HL-60 (cell line): ENCODE measurements at regions not wholly inside any gene's neighbourhood (a gene's known extent, or its start where the extent isn't known, plus 50 kb on each side); places are given as distances from the start of the nearest gene placed in this dataset.

ENCODE experiments used
- DNase-seq, 2 experiments: peaks; one replicate each; pipeline ENCODE4 v3.0.0-alpha.2; 2010 to 2020; ENCODE audit warnings: low read depth in 1 of 2, low spot score in 1 of 2
- H3K27ac ChIP-seq: fragments of 250-450 bp; sonication (Bioruptor Pico); replicated peaks from 2 replicates; pipeline ENCODE4 v1.5.1; 2020; ENCODE audit warnings: mild to moderate bottlenecking, moderate library complexity
- H3K27me3 ChIP-seq: fragments of 250-450 bp; sonication (Bioruptor Pico); 2 replicates; pipeline ENCODE4 v1.5.1; 2021; ENCODE audit warnings: mild to moderate bottlenecking, moderate library complexity; ENCODE audit not compliant: insufficient read depth, poor library complexity, severe bottlenecking
- H3K4me3 ChIP-seq: replicated peaks from 2 replicates; pipeline ENCODE4 v1.5.1; 2011; ENCODE audit warnings: mild to moderate bottlenecking, control low read depth, low read length; ENCODE audit not compliant: insufficient read depth
- GABPA ChIP-seq: IDR thresholded peaks from 2 replicates; pipeline ENCODE4 v1.6.1; 2012; ENCODE audit warnings: low read depth
- POLR2AphosphoS5 ChIP-seq: IDR thresholded peaks from 2 replicates; pipeline ENCODE4 v1.6.1; 2012; ENCODE audit warnings: low read depth
- SPI1 ChIP-seq: IDR thresholded peaks from 2 replicates; pipeline ENCODE4 v1.6.1; 2012; ENCODE audit warnings: low read depth, mild to moderate bottlenecking, borderline replicate concordance
- TF ChIP-seq, protein P1 (sequence below): IDR thresholded peaks from 2 replicates; pipeline ENCODE4 v1.6.1; 2012; ENCODE audit warnings: low read depth; ENCODE audit not compliant: insufficient replicate concordance
- TF ChIP-seq, protein P2 (sequence below): IDR thresholded peaks from one replicate; pipeline ENCODE4 v1.5.1; 2011; ENCODE audit warnings: low read length, control low read depth, inconsistent platforms; ENCODE audit not compliant: insufficient read depth

DNA sequence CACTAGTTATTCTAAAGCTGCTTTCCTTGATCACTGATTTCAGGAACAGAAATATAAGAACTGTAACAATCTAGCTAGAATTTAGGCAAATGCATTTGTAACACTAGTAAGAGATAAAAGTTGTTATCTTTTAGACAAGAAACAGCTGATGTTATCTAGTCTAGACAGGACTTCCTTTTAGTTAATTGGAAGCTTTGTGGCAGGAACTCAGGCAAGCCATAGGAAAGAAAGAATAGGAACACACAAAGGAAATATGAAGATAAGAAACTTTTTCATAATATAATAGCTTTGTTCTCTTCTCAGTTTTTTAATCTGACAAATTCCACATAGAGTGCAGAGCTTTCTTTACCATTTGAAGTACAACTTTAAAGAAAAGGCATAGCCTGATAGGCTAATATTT, 59.0 kb upstream of the AGR3 start:
- Histone ChIP-seq H3K4me3 (no peak overlapping the region), H3K27me3 (no peaks in the 10 kb centered on the region), H3K27ac (no peak overlapping the region)
- TF ChIP-seq POLR2AphosphoS5 = no peak
- TF ChIP-seq GABPA = no peak
- TF ChIP-seq, protein P1, sequence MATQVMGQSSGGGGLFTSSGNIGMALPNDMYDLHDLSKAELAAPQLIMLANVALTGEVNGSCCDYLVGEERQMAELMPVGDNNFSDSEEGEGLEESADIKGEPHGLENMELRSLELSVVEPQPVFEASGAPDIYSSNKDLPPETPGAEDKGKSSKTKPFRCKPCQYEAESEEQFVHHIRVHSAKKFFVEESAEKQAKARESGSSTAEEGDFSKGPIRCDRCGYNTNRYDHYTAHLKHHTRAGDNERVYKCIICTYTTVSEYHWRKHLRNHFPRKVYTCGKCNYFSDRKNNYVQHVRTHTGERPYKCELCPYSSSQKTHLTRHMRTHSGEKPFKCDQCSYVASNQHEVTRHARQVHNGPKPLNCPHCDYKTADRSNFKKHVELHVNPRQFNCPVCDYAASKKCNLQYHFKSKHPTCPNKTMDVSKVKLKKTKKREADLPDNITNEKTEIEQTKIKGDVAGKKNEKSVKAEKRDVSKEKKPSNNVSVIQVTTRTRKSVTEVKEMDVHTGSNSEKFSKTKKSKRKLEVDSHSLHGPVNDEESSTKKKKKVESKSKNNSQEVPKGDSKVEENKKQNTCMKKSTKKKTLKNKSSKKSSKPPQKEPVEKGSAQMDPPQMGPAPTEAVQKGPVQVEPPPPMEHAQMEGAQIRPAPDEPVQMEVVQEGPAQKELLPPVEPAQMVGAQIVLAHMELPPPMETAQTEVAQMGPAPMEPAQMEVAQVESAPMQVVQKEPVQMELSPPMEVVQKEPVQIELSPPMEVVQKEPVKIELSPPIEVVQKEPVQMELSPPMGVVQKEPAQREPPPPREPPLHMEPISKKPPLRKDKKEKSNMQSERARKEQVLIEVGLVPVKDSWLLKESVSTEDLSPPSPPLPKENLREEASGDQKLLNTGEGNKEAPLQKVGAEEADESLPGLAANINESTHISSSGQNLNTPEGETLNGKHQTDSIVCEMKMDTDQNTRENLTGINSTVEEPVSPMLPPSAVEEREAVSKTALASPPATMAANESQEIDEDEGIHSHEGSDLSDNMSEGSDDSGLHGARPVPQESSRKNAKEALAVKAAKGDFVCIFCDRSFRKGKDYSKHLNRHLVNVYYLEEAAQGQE = no peak
- peak; percentile 24; the same call in 1 of the 2 replicates for TF ChIP-seq SPI1
- TF ChIP-seq, protein P2, sequence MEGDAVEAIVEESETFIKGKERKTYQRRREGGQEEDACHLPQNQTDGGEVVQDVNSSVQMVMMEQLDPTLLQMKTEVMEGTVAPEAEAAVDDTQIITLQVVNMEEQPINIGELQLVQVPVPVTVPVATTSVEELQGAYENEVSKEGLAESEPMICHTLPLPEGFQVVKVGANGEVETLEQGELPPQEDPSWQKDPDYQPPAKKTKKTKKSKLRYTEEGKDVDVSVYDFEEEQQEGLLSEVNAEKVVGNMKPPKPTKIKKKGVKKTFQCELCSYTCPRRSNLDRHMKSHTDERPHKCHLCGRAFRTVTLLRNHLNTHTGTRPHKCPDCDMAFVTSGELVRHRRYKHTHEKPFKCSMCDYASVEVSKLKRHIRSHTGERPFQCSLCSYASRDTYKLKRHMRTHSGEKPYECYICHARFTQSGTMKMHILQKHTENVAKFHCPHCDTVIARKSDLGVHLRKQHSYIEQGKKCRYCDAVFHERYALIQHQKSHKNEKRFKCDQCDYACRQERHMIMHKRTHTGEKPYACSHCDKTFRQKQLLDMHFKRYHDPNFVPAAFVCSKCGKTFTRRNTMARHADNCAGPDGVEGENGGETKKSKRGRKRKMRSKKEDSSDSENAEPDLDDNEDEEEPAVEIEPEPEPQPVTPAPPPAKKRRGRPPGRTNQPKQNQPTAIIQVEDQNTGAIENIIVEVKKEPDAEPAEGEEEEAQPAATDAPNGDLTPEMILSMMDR = no peak
- no peak for DNase-seq

DNA sequence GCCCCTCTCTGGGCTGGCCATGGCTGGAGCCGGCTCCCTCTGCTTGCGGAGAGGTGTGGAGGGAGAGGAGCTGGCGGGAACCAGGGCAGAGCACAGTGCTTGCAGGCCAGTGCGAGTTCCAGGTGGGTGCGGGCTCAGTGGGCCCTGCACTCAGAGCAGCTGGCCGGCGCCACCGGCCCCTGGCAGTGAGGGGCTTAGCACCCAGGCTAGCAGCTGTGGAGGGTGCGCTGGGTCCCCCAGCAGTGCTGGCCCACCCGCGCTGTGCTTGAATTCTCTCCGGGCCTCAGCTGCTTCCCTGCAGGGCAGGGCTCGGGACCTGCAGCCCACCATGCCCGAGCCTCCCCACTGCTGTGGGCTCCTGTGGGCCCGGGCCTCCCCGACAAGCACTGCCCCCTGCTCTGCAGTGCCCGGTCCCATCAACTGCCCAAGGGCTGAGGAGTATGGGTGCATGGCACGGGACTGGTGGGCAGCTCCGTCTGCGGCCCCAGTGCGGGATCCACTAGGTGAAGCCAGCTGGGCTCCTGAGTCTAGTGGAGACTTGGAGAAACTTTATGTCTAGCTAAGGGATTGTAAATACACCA, 61.2 kb upstream of the AGR3 start:
- Histone ChIP-seq H3K27ac (no peak overlapping the region), H3K4me3 (no peak overlapping the region), H3K27me3 (no peaks in the 10 kb centered on the region)
- DNase-seq = no peak
- TF ChIP-seq, protein P1 = no peak
- TF ChIP-seq, protein P2 = no peak
- TF ChIP-seq POLR2AphosphoS5 (no peak), SPI1 (no peak), GABPA (no peak)

DNA sequence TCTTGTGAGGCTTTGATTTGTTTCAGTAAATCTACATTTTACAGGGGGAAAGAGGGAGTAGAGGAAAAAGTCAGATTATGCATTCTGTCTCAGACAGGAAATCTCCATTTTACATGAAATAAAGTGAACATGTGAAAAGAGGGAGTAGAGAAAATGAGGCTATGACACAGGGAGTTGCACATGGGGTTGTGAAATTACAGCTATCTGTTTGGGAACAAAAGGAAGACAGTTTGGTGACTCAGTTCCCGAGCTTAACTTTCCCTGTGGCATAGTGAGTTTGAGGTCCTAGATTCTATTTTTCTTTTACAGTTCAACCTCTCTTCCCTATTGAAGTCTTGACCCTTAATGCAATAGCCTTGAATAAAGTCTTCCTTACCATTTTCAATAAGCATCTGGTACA, 63.2 kb upstream of the AGR3 start:
- peak in 1 of 2 experiments; percentile 49 for DNase-seq
- no peaks in the 10 kb centered on the region for H3K27me3 ChIP-seq
- TF ChIP-seq, protein P1 = no peak
- no peak overlapping the region for H3K4me3 ChIP-seq
- H3K27ac ChIP-seq = no peak overlapping the region
